Neural cell (in vitro differentiated cells): ENCODE measurements at regions not wholly inside any gene's neighbourhood (a gene's known extent, or its start where the extent isn't known, plus 50 kb on each side); places are given as distances from the start of the nearest gene placed in this dataset.
A peak's percentile ranks its signal among the peaks of the same experiment; 100 is the strongest.
"Not testable (repeated sequence)": the region's sequence is repeated elsewhere in the genome, so short reads cannot be mapped to it uniquely, and the experiment has no call there.

ENCODE experiments used
- H2AFZ ChIP-seq: fragments of 200-600, 300-800 bp; sonication (generic), shearing (Covaris generic); 2 replicates; pipeline ENCODE4 v1.6.0; 2014; ENCODE audit warnings: low read depth, mild to moderate bottlenecking, antibody characterized with exemption, low read length, moderate library complexity
- H3F3A ChIP-seq: fragments of 200-600 bp; shearing (Covaris generic); 2 replicates; pipeline ENCODE4 v1.6.1; 2016; ENCODE audit warnings: mild to moderate bottlenecking, moderate library complexity, mixed read lengths, antibody characterized with exemption, low read length; ENCODE audit not compliant: insufficient read depth, poor library complexity, severe bottlenecking
- H3K27ac ChIP-seq: fragments of 200-600, 300-800 bp; sonication (generic), shearing (Covaris generic); 2 replicates; pipeline ENCODE4 v1.5.1; 2014; ENCODE audit warnings: mild to moderate bottlenecking, low read length, moderate library complexity
- H3K27me3 ChIP-seq: fragments of 300-800, 200-600 bp; sonication (generic), shearing (Covaris generic); 2 replicates; pipeline ENCODE4 v1.6.0; 2014; ENCODE audit warnings: mild to moderate bottlenecking, low read depth, low read length, moderate library complexity; ENCODE audit not compliant: insufficient read depth
- H3K36me3 ChIP-seq: fragments of 300-800, 200-600 bp; sonication (generic), shearing (Covaris generic); 2 replicates; pipeline ENCODE4 v1.5.1; 2014; ENCODE audit warnings: mild to moderate bottlenecking, antibody characterized with exemption, low read length, moderate library complexity; ENCODE audit not compliant: insufficient read depth
- H3K4me2 ChIP-seq: fragments of 300-800, 200-600 bp; sonication (generic), shearing (Covaris generic); 2 replicates; pipeline ENCODE4 v1.6.0; 2014; ENCODE audit warnings: mild to moderate bottlenecking, low read length
- H3K4me3 ChIP-seq: fragments of 300-800, 200-600 bp; sonication (generic), shearing (Covaris generic); 2 replicates; pipeline ENCODE4 v1.5.1; 2014; ENCODE audit warnings: mild to moderate bottlenecking, low read length, moderate library complexity
- H3K79me2 ChIP-seq: fragments of 200-600 bp; shearing (Covaris generic); replicated peaks from 2 replicates; pipeline ENCODE4 v1.6.0; 2014; ENCODE audit warnings: mild to moderate bottlenecking, low read length, moderate library complexity; ENCODE audit not compliant: insufficient read depth
- H3K9ac ChIP-seq: fragments of 300-800, 200-600 bp; sonication (generic), shearing (Covaris generic); 2 replicates; pipeline ENCODE4 v1.6.1; 2016; ENCODE audit warnings: mild to moderate bottlenecking, low read length, mixed read lengths
- H3K9me2 ChIP-seq: fragments of 200-600 bp; shearing (Covaris generic); 2 replicates; pipeline ENCODE4 v1.6.1; 2016; ENCODE audit warnings: mild to moderate bottlenecking, low read length, mixed read lengths; ENCODE audit not compliant: insufficient read depth
- H3K9me3 ChIP-seq: fragments of 200-600, 300-800 bp; sonication (generic), shearing (Covaris generic); 2 replicates; pipeline ENCODE4 v1.6.1; 2016; ENCODE audit warnings: mild to moderate bottlenecking, mixed run types, low read length, moderate library complexity, mixed read lengths
- H4K20me1 ChIP-seq: fragments of 200-600 bp; shearing (Covaris generic); 2 replicates; pipeline ENCODE4 v1.6.1; 2016; ENCODE audit warnings: mild to moderate bottlenecking, mixed run types; ENCODE audit not compliant: insufficient read depth
- EP300 ChIP-seq: fragments of 450-650 bp; conservative IDR thresholded peaks from 2 replicates; pipeline ENCODE4 v1.6.1; 2014; ENCODE audit warnings: antibody characterized with exemption, mild to moderate bottlenecking, moderate library complexity; ENCODE audit not compliant: poor library complexity, severe bottlenecking
- EZH2 ChIP-seq: fragments of 200-600, 300-800 bp; shearing (Covaris generic), sonication (generic); IDR thresholded peaks from 2 replicates; pipeline ENCODE4 v1.6.1; 2014; ENCODE audit warnings: antibody characterized with exemption, low read length, borderline replicate concordance, mild to moderate bottlenecking; ENCODE audit not compliant: insufficient read depth, poor library complexity, severe bottlenecking
- MXI1 ChIP-seq: fragments of 450-650 bp; conservative IDR thresholded peaks from 2 replicates; pipeline ENCODE4 v1.6.1; 2014; ENCODE audit warnings: antibody characterized with exemption, mild to moderate bottlenecking; ENCODE audit not compliant: poor library complexity, severe bottlenecking
- POLR2AphosphoS5 ChIP-seq: IDR thresholded peaks from 2 replicates; pipeline ENCODE4 v1.6.1; 2012
- RAD21 ChIP-seq: fragments of 450-650 bp; conservative IDR thresholded peaks from 2 replicates; pipeline ENCODE4 v1.6.1; 2014; ENCODE audit warnings: antibody characterized with exemption, mild to moderate bottlenecking, moderate library complexity
- SMC3 ChIP-seq: fragments of 450-650 bp; conservative IDR thresholded peaks from 2 replicates; pipeline ENCODE4 v1.6.1; 2014; ENCODE audit warnings: antibody characterized with exemption, mild to moderate bottlenecking, moderate library complexity; ENCODE audit not compliant: poor library complexity
- TAF1 ChIP-seq: IDR thresholded peaks from 2 replicates; pipeline ENCODE4 v1.6.1; 2012; ENCODE audit warnings: low read depth
- TF ChIP-seq, protein P1 (sequence below): fragments of 450-650 bp; IDR thresholded peaks from 2 replicates; pipeline ENCODE4 v1.5.1; 2014; ENCODE audit warnings: antibody characterized with exemption, mild to moderate bottlenecking, moderate library complexity; ENCODE audit not compliant: poor library complexity, severe bottlenecking
- TF ChIP-seq, protein P2 (sequence below): IDR thresholded peaks from 2 replicates; pipeline ENCODE4 v1.6.1; 2012; ENCODE audit warnings: borderline replicate concordance

DNA sequence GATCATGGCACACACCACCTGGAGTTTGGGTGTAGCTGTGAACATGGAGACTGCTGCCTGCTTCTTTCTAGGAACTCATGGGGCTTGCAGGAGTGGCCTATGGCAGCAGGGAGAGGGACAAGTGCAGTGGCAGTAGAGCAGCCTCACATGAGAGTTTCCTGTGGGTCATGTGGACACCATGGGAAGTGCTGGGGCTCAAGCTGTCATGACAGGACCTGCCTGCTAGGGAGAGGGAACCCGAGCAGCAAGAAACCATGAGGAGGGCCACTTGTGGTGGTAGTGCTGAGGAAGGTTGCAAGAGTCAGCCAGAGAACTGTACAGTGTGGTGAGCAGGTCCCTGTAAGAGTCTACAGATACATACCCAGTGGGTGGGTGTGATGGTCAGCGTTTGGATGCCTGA lies 73.8 kb upstream of the MRPS22 start:
- Histone ChIP-seq H3F3A (no peaks in the 10 kb centered on the region), H2AFZ (no peak overlapping the region), H3K9ac (no peak overlapping the region), H3K27me3 (no peaks in the 10 kb centered on the region), H3K27ac (no peak overlapping the region), H3K4me3 (no peak overlapping the region), H3K9me3 (no peaks in the 10 kb centered on the region), H4K20me1 (no peaks in the 10 kb centered on the region), H3K36me3 (no peaks in the 10 kb centered on the region), H3K79me2 (no peaks in the 10 kb centered on the region), H3K9me2 (no peaks in the 10 kb centered on the region), H3K4me2 (no peak overlapping the region)
- TF ChIP-seq POLR2AphosphoS5 (no peak), EZH2 (no peak), TAF1 (no peak), MXI1 (no peak), EP300 (no peak), SMC3 (no peak)
- TF ChIP-seq, protein P1, sequence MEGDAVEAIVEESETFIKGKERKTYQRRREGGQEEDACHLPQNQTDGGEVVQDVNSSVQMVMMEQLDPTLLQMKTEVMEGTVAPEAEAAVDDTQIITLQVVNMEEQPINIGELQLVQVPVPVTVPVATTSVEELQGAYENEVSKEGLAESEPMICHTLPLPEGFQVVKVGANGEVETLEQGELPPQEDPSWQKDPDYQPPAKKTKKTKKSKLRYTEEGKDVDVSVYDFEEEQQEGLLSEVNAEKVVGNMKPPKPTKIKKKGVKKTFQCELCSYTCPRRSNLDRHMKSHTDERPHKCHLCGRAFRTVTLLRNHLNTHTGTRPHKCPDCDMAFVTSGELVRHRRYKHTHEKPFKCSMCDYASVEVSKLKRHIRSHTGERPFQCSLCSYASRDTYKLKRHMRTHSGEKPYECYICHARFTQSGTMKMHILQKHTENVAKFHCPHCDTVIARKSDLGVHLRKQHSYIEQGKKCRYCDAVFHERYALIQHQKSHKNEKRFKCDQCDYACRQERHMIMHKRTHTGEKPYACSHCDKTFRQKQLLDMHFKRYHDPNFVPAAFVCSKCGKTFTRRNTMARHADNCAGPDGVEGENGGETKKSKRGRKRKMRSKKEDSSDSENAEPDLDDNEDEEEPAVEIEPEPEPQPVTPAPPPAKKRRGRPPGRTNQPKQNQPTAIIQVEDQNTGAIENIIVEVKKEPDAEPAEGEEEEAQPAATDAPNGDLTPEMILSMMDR = no peak
- TF ChIP-seq, protein P2, sequence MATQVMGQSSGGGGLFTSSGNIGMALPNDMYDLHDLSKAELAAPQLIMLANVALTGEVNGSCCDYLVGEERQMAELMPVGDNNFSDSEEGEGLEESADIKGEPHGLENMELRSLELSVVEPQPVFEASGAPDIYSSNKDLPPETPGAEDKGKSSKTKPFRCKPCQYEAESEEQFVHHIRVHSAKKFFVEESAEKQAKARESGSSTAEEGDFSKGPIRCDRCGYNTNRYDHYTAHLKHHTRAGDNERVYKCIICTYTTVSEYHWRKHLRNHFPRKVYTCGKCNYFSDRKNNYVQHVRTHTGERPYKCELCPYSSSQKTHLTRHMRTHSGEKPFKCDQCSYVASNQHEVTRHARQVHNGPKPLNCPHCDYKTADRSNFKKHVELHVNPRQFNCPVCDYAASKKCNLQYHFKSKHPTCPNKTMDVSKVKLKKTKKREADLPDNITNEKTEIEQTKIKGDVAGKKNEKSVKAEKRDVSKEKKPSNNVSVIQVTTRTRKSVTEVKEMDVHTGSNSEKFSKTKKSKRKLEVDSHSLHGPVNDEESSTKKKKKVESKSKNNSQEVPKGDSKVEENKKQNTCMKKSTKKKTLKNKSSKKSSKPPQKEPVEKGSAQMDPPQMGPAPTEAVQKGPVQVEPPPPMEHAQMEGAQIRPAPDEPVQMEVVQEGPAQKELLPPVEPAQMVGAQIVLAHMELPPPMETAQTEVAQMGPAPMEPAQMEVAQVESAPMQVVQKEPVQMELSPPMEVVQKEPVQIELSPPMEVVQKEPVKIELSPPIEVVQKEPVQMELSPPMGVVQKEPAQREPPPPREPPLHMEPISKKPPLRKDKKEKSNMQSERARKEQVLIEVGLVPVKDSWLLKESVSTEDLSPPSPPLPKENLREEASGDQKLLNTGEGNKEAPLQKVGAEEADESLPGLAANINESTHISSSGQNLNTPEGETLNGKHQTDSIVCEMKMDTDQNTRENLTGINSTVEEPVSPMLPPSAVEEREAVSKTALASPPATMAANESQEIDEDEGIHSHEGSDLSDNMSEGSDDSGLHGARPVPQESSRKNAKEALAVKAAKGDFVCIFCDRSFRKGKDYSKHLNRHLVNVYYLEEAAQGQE = no peak

DNA sequence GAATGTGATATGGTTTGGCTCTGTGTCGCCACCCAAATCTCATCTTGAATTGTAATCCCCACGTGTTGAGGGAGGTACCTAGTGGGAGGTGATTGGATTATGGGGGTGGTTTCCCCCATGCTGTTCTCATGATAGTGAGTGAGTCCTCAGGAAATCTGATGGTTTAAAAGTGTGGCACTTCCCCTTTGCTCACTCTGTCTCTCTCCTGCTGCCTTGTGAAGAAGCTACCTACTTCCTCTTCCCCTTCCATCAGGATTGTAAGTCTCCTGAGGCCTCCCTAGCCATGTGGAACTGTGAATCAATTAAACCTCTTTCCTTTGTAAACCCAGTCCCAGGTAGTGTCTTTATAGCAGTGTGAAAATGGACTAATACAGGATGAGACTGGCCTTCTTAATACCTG lies 73.2 kb upstream of the MRPS22 start:
- not testable (repeated sequence) for H3K36me3 ChIP-seq, H3K27me3 ChIP-seq, H3K4me3 ChIP-seq, H3K9ac ChIP-seq, H4K20me1 ChIP-seq, H3K27ac ChIP-seq, H3F3A ChIP-seq, H3K79me2 ChIP-seq, H3K9me2 ChIP-seq, H3K4me2 ChIP-seq, H3K9me3 ChIP-seq
- H2AFZ ChIP-seq = peak overlapping the region; percentile 4

DNA sequence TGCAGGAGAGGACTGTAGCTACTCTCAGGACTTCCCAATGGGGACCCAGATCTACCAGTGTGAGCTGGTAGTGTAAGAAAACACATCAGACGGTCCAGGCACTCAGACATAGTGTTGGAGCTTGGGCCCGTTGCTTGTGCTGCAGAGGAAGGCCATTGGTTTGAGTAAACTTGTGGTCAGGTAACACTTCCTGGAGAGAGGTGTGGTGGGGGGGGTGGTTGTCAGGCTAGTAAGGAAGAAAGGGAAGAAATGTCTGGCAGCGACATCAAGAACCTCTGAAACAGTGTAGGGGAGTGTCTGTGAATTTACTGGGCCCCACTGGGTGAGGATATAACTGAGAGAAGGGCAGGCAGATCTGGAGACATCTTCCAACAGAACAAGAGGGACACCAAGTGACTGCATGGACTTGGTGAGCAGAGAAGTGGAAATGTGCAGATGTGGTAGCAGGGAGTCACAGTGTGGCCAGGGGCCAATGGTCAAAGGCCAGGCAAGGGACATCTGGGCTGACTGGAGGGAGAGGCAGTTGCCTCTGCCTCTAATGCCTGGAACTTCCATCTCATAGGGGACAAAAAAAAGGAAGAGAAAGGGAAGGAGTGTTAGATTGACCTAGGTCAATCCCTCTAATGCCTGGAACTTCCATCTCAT lies 63.7 kb upstream of the MRPS22 start:
- H3K4me3 ChIP-seq = no peak overlapping the region
- H3K27me3 ChIP-seq = no peaks in the 10 kb centered on the region
- H3K36me3 ChIP-seq = no peaks in the 10 kb centered on the region
- H3K27ac ChIP-seq = no peak overlapping the region
- H3K79me2 ChIP-seq = no peaks in the 10 kb centered on the region
- H3K9me3 ChIP-seq = no peaks in the 10 kb centered on the region
- no peak overlapping the region for H3K9ac ChIP-seq
- no peak overlapping the region for H3K4me2 ChIP-seq
- TF ChIP-seq MXI1 = no peak
- no peak for TF ChIP-seq TAF1
- no peak for TF ChIP-seq EZH2
- no peak for TF ChIP-seq SMC3
- no peak for TF ChIP-seq POLR2AphosphoS5
- no peak for TF ChIP-seq RAD21
- TF ChIP-seq, protein P2 = no peak
- TF ChIP-seq, protein P1 = no peak
- TF ChIP-seq EP300 = no peak
- no peaks in the 10 kb centered on the region for H4K20me1 ChIP-seq
- H3F3A ChIP-seq = no peaks in the 10 kb centered on the region
- no peak overlapping the region for H2AFZ ChIP-seq
- no peaks in the 10 kb centered on the region for H3K9me2 ChIP-seq
